Suppressor macrophage treated with lipopolysaccharide for 1 hour (primary cell): ENCODE measurements at regions not wholly inside any gene's neighbourhood (a gene's known extent, or its start where the extent isn't known, plus 50 kb on each side); places are given as distances from the start of the nearest gene placed in this dataset.
A peak's percentile ranks its signal among the peaks of the same experiment; 100 is the strongest.
"Not testable (repeated sequence)": the region's sequence is repeated elsewhere in the genome, so short reads cannot be mapped to it uniquely, and the experiment has no call there.

ENCODE experiments used
- DNase-seq, 3 donors: peaks; one replicate each; pipeline ENCODE4 v3.0.0-alpha.2; 2020 to 2022

GRCh38 chr12:114829833-114830232, 145.9 kb upstream of the TBX3 start:
- no peak for DNase-seq

GRCh38 chr12:114829244-114829643, 145.3 kb upstream of the TBX3 start:
- DNase-seq = not testable (repeated sequence)

DNA sequence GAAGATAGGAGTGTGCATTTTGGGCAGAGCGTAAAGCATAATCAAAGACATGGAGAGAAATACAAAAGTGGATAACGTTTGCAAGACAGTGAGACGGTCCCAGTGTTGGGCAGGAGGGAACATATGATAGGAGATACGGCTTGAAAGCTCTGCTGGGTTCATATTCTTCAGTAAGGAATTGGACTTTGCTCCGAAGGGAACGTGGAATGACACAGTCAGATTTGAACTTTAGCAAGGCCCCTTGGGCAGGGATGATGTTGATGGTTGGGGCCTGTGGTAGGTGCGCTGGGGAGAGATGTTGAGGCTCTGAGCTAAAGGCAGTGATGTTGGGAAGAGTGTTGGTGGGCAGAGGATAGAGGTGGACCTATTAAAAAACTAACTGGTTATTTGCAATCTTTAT, 143.5 kb upstream of the TBX3 start:
- no peak for DNase-seq

- DNase-seq = no peak
Measured at GRCh38 chr12:114826244-114826643, 142.3 kb upstream of the TBX3 start.

GRCh38 chr12:114823724-114824123, 139.7 kb upstream of the TBX3 start:
- DNase-seq = no peak

GRCh38 chr12:114821570-114821969, 137.6 kb upstream of the TBX3 start:
- no peak for DNase-seq

DNA sequence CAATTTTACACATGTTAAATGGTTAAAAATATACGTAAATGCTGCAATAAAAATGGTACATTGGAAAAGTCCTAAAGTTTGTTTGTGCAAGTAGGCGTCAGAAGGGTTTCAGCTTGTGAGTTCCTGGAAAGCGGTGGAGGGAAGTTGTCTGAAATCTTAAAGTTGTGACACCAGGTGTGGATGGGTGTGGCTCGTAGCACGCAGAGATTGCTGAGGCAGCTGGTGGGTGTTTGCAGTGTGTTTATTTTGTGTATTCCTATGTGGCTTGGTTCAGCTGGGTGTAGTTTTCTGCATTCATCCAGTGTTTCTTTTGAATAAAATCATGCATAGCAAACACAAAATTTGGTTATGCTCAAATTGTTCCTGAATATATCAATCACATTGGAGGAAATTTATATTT, 136.8 kb upstream of the TBX3 start:
- DNase-seq = no peak

DNA sequence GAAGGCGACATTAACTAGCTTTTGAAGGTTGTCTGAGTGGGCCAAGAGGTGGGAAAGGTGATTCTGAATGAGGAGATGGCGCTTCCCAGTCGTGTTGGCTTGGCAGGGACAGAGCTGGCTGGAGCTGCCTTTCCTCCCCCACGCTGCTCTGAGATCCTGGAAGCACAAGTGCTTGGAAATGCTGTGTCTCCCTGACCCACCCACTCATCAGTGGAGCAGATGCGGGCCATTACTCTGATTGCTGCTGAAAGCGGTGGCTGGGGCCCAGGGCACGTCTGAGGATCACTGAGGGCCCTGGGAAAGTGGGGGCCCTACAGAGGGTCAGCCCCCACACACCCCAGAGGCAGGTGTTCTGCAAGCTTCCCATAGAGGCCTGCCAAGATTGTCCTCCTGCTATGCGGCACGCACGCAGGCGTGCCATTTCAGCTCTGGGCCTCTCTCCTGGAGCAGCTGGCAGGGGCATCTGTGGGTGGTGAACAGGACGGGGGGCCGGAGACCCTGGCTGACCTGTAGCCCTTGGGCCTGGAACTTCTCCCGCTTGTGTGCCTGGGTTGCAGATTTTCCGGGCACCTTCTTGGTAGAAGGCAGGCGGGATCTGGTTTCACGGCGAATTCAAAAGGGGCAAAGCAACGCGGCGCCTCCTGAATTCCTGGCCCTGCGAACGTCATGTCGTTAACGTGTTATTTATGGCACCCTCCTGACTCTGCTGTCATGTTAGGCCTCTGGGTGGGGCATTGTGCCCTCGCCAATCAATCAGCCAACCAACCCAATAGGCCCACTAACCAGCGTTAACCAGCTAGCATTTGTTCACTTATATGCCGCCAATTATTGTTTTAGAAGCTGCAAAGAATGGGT, 133.8 kb upstream of the TBX3 start:
- DNase-seq = no peak

GRCh38 chr12:114815026-114815795, 131.2 kb upstream of the TBX3 start:
- no peak for DNase-seq

- DNase-seq = peak; percentile 53 to 68 (median 62)
Measured at GRCh38 chr12:114812858-114813761, 129.1 kb upstream of the TBX3 start.

DNA sequence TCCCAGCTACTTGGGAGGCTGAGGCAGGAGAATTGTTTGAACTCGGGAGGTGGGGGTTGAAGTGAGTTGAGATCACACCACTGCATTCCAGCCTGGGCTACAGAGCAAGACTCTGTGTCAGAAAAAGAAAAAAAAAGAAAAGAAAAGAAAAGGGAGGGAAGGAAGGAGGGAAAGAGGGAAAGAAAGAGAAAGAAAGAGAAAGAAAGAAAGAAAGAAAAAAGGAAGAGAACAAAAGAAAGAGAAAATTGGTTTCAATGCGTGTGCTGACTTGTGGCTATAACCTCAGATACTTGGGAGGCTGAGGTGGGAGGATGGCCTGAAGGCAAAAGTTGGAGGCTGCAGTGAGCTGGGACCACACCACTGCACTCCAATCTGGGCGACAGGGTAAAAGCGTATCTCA, 128.4 kb upstream of the TBX3 start:
- DNase-seq = no peak

GRCh38 chr12:114809097-114809496, 125.1 kb upstream of the TBX3 start:
- DNase-seq = no peak

DNA sequence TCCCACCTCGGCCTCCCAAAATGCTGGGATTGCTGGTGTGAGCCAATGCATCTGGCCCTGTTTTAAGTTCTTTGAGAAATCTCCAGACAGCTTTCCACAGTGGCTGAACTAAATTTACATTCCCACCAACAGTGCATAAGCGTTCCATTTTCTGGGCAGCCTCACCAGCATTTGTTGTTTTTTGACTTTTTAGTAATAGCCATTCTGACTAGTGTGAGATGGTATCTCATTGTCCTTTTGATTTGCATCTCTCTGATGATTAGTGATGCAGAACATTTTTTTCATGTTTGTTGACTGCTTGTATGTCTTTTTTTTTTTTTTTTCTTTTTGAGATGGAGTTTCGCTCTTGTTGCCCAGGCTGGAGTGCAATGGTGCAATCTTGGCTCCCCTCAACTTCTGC, 117.4 kb upstream of the TBX3 start:
- DNase-seq = not testable (repeated sequence)

GRCh38 chr12:114800566-114800965, 116.6 kb upstream of the TBX3 start:
- peak; percentile 12 to 28 (median 22) for DNase-seq

DNA sequence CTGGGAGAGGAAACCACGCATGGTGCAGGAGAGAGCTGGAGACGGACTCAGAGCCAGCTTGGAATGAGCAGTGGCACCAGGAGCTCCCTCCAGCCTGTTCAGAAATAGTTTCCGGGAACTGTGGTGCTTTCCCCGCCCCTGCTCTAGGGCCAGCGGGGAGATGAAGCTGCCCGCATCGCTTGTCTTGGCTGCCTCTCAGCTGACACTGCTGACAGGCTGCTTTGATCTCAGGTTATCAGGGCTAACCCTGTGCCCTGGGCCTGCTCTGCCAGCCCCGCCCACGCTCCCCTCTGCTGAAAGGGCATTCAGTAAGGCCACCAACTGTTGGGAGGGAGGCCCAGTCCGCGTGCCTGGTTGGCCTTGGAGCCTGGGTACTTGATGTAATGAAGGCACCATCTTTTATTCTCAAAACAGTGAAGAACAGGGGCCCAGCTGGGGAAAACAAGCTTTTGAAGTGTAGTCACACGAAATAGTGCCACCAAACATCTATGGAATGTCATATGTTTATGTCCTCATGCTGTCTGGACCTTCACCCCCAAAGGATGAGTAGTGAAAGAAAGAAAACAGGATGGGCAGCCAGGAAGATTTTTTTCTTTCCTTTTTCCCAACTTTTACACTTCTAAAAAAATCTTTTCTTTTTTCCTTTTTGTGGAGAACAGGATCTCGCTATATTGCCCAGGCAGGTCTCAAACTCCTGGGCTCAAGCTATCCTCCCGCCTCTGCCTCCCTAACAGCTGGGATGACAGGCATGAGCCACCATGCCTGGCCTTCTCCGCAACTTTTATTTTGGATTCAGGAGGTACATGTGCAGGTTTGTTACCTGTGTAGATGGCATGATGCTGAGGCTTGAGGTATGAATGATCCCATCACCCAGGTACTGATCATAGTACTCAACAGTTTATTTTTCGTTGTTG, 115.9 kb upstream of the TBX3 start:
- DNase-seq = peak in 1 of 3 donors; percentile 17

DNA sequence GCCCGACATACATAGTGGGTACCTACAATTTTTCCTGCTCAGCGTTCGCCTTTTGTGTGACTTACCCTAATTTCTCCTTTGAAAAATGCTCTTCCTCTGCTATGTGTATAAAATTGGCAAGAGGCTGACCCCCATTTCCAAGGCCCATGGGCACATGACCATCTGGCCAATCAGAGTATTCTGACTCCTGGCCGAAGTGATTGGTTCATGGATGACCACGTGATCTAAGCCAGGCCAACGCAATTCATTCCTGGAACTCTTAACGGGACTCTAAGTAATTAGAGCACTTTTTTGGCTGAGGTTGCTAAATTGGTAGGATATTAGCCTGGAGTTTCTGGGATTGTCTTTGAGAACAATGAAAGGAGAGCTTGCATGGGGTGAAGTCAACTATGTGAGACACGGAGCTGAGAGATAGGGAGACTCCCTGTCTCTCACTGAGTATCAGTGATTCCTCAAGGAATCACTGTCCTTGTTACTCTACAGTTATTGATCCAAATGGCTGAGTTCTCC, 110.1 kb upstream of the TBX3 start:
- no peak for DNase-seq

DNA sequence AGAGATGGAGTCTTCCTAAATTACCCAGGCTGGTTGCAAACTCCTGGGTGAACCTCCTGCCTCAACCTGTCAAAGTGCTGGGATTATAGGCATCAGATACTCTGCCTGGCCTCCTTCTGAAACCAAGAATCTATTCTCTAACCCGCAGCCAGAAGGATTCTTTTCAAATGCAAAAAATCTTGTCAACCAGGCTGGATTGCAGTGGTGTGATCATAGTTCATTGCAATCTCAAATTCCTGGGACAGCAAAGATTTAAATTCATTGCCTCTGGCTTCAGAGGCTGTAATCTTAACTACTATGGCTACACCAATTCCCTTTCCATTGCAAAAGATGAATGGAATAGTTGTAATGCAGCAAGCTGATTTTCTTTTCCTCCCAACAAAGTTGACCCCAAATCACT, 106.3 kb upstream of the TBX3 start:
- no peak for DNase-seq

DNA sequence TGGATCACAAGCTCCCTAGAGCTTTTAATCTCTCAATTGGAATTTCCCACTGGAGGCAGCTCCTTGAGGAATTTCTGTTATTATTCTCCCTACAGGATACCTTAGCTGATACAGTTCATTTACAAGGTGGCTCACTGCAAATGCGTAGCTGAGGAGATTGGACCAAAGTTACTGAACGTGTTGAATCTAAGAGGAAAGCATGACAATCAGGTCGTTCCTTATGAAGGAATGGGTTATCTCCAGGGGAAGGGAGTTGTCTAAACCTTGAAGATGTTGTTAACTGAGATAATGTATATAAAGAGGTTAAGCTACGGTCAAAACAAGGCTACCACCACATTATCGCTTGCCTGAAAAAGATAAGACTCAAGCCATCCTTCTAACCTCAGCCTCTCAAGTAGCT, 105.8 kb upstream of the TBX3 start:
- no peak for DNase-seq

DNA sequence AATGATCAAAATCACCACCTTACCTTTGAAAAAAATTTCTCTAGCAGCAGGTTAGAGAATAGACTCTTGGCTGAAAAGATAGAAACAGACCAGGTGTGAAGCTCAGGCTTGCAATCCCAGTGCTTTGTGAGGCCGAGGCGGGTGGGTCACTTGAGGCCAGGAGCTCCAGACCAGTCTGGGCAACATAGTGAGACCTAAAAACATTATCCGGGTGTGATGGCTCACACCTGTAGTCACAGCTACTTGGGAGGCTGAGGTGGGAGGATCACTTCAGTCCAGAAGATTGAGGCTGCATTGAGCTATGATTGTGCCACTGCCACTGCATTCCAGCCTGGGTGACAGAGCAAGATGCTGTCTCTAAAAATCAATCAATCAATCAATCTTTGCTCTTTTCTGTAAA, 105.3 kb upstream of the TBX3 start:
- DNase-seq = no peak

GRCh38 chr12:114784526-114784925, 100.6 kb upstream of the TBX3 start:
- DNase-seq = no peak

DNA sequence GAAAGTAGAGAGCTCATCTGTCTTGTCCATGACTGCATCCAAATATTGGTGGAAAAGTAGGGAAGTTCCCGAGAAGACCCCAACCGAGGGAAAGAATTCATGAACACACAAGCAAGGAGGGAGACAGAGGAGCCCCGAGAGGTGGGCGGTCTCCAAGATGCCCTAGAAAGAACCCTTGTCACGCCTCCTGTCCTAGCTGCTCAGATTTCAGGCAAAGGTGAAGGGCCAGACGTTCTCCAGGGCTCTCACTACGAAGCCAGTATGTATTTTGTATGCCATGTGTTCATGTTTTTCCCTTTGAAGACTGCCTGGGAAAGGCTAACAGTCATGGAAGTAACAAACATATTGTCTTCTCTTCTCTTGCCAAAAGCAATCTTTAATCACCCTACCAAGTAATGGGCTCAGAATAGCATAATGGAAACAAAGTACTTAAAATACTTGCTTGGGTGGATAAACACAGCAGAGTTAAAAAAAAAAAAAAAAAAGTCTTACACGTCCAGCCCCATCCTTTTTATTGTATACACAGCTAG, 99.2 kb upstream of the TBX3 start:
- DNase-seq = no peak
